Tibial nerve (tissue), 4 donors: ENCODE measurements at regions not wholly inside any gene's neighbourhood (a gene's known extent, or its start where the extent isn't known, plus 50 kb on each side); places are given as distances from the start of the nearest gene placed in this dataset.

Experiments used
- DNase-seq, 2 donors: peaks; one replicate each; pipeline ENCODE4 v3.0.0-alpha.2; 2019; ENCODE audit warnings: low spot score in 2 of 2
- H3K27ac ChIP-seq, 4 donors: fragments of 200-600 bp; sonication (generic) in 3 of 4; one replicate each; pipeline ENCODE4 v1.5.1; 2017 to 2019; ENCODE audit warnings: mild to moderate bottlenecking in 1 of 4
- H3K27me3 ChIP-seq, 2 donors: fragments of 200-600 bp; sonication (generic) in 1 of 2; one replicate each; pipeline versions ENCODE4 v1.5.1 to v1.6.0; 2017 to 2019
- H3K36me3 ChIP-seq, 3 donors: fragments of 200-600 bp; sonication (generic); one replicate each; pipeline ENCODE4 v1.5.1; 2018 to 2019
- H3K4me1 ChIP-seq, 4 donors: fragments of 200-600 bp; sonication (generic) in 3 of 4; one replicate each; pipeline ENCODE4 v1.5.1; 2017 to 2019
- H3K4me3 ChIP-seq, 4 donors: fragments of 200-600 bp; sonication (generic) in 3 of 4; one replicate each; pipeline ENCODE4 v1.5.1; 2017 to 2019; ENCODE audit warnings: mild to moderate bottlenecking in 1 of 4, moderate library complexity in 1 of 4
- H3K9me3 ChIP-seq, 4 donors: fragments of 200-600 bp; sonication (generic) in 3 of 4; one replicate each; pipeline ENCODE4 v1.5.1; 2017 to 2019
- EP300 ChIP-seq, 2 donors: sonication (generic); formaldehyde crosslinking; IDR thresholded peaks; one replicate each; pipeline ENCODE4 v1.6.1; 2017; ENCODE audit warnings: antibody characterized with exemption in 2 of 2, mild to moderate bottlenecking in 1 of 2
- POLR2A ChIP-seq, 2 donors: fragments of 450-650 bp; IDR thresholded peaks; one replicate each; pipeline ENCODE4 v1.6.1; 2017; ENCODE audit warnings: antibody characterized with exemption in 2 of 2, mild to moderate bottlenecking in 2 of 2, moderate library complexity in 2 of 2
- WGBS, 2 donors: methylation state at CpG; one replicate each; pipeline ENCODE4 v1.1.5; 2018; 5-methylcytosine and 5-hydroxymethylcytosine counted together
- TF ChIP-seq, protein P1 (sequence below), 5 experiments: fragments of 200-600 bp in 3 of 5; fragments of 450-650 bp in 2 of 5; sonication (generic) in 3 of 5; IDR thresholded peaks; one replicate each; pipeline ENCODE4 v1.5.1; 2016 to 2019; ENCODE audit warnings: antibody characterized with exemption in 5 of 5, mild to moderate bottlenecking in 3 of 5, moderate library complexity in 2 of 5

GRCh38 chr1:187645651-187646050 lies 816.9 kb downstream of the PLA2G4A start:
- no peaks in the 10 kb centered on the region for H3K36me3 ChIP-seq
- 82 to 83% methylated on average over 2 of the region's 2 CpGs for WGBS, 2 donors
- no peak overlapping the region for H3K4me3 ChIP-seq
- TF ChIP-seq POLR2A (IDR thresholded peaks at IDR 0.05) (no peak), EP300 (IDR thresholded peaks at IDR 0.05) (no peak)
- TF ChIP-seq, protein P1, sequence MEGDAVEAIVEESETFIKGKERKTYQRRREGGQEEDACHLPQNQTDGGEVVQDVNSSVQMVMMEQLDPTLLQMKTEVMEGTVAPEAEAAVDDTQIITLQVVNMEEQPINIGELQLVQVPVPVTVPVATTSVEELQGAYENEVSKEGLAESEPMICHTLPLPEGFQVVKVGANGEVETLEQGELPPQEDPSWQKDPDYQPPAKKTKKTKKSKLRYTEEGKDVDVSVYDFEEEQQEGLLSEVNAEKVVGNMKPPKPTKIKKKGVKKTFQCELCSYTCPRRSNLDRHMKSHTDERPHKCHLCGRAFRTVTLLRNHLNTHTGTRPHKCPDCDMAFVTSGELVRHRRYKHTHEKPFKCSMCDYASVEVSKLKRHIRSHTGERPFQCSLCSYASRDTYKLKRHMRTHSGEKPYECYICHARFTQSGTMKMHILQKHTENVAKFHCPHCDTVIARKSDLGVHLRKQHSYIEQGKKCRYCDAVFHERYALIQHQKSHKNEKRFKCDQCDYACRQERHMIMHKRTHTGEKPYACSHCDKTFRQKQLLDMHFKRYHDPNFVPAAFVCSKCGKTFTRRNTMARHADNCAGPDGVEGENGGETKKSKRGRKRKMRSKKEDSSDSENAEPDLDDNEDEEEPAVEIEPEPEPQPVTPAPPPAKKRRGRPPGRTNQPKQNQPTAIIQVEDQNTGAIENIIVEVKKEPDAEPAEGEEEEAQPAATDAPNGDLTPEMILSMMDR (IDR thresholded peaks at IDR 0.05), result no peak
- peaks cover 0 to 4% (median 0%) of the 10 kb centered on the region in 4 donors for H3K9me3 ChIP-seq
- DNase-seq, result no peak
- H3K4me1 ChIP-seq, result no peaks in the 10 kb centered on the region
- no peaks in the 10 kb centered on the region for H3K27me3 ChIP-seq
- no peak overlapping the region for H3K27ac ChIP-seq

- H3K27me3 ChIP-seq, result no peaks in the 10 kb centered on the region
- H3K9me3 ChIP-seq, result no peaks in the 10 kb centered on the region
- no peak overlapping the region for H3K4me3 ChIP-seq
- no peak for TF ChIP-seq POLR2A (IDR thresholded peaks at IDR 0.05)
- TF ChIP-seq, protein P1 (IDR thresholded peaks at IDR 0.05), result no peak
- no peak for TF ChIP-seq EP300 (IDR thresholded peaks at IDR 0.05)
- H3K27ac ChIP-seq, result no peak overlapping the region
- no peaks in the 10 kb centered on the region for H3K4me1 ChIP-seq
- no peak for DNase-seq
- WGBS, 2 donors, result 84 to 93% methylated on average over 4 of the region's 4 CpGs
- H3K36me3 ChIP-seq, result no peaks in the 10 kb centered on the region
Measured at GRCh38 chr1:187646536-187647107, 817.9 kb downstream of the PLA2G4A start.

DNA sequence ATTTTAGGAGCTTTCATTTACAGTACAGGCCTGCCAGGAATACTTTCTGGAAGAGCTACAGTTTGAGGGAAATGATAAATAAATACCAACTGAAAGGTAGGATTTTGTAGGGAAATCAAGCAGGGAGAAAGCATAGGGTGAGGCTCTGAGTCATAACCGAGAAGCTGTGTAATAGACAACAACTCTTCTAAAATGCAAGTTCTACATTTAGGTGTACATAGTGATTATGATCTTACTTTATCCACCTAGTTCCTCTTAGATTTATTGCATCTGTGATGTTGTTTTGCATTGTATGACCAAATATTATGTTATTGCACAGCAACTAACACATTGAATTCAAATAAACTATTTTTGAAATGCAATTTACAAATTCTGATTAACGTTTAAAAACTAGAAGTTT lies 819.3 kb downstream of the PLA2G4A start:
- WGBS, 2 donors, result 67 to 71% methylated on average over 2 of the region's 2 CpGs
- Histone ChIP-seq H3K27me3 (no peaks in the 10 kb centered on the region), H3K4me3 (no peak overlapping the region), H3K36me3 (no peaks in the 10 kb centered on the region), H3K4me1 (no peaks in the 10 kb centered on the region), H3K9me3 (no peaks in the 10 kb centered on the region), H3K27ac (no peak overlapping the region)
- no peak for TF ChIP-seq EP300 (IDR thresholded peaks at IDR 0.05)
- no peak for TF ChIP-seq POLR2A (IDR thresholded peaks at IDR 0.05)
- TF ChIP-seq, protein P1 (IDR thresholded peaks at IDR 0.05), result no peak
- DNase-seq, result no peak

GRCh38 chr1:187654635-187655034 lies 825.9 kb downstream of the PLA2G4A start:
- Histone ChIP-seq H3K4me3 (no peak overlapping the region), H3K36me3 (no peaks in the 10 kb centered on the region), H3K27ac (no peak overlapping the region), H3K9me3 (no peaks in the 10 kb centered on the region), H3K4me1 (no peaks in the 10 kb centered on the region), H3K27me3 (no peaks in the 10 kb centered on the region)
- TF ChIP-seq EP300 (IDR thresholded peaks at IDR 0.05) (no peak), POLR2A (IDR thresholded peaks at IDR 0.05) (no peak)
- TF ChIP-seq, protein P1 (IDR thresholded peaks at IDR 0.05), result no peak
- 59 to 65% methylated on average over 2 of the region's 2 CpGs for WGBS, 2 donors
- no peak for DNase-seq

GRCh38 chr1:187655104-187655503 lies 826.4 kb downstream of the PLA2G4A start:
- TF ChIP-seq EP300 (IDR thresholded peaks at IDR 0.05), result no peak
- TF ChIP-seq, protein P1 (IDR thresholded peaks at IDR 0.05), result no peak
- TF ChIP-seq POLR2A (IDR thresholded peaks at IDR 0.05), result no peak
- H3K36me3 ChIP-seq, result no peaks in the 10 kb centered on the region
- H3K9me3 ChIP-seq, result no peaks in the 10 kb centered on the region
- H3K27me3 ChIP-seq, result no peaks in the 10 kb centered on the region
- no peaks in the 10 kb centered on the region for H3K4me1 ChIP-seq
- DNase-seq, result no peak
- no peak overlapping the region for H3K27ac ChIP-seq
- H3K4me3 ChIP-seq, result no peak overlapping the region
